Memory B cell (primary cell): ENCODE measurements at regions not wholly inside any gene's neighbourhood (a gene's known extent, or its start where the extent isn't known, plus 50 kb on each side); places are given as distances from the start of the nearest gene placed in this dataset.

Experiments used
- ATAC-seq: fragments of 150-1000 bp; cut with Tn5 transposase; 2 replicates; pipeline ENCODE4 v1.10.0; 2021; ENCODE audit warnings: low read depth, mild to moderate bottlenecking, moderate library complexity
- DNase-seq, 2 donors: peaks; one replicate each; pipeline ENCODE4 v3.0.0; 2022; ENCODE audit warnings: low spot score in 2 of 2
- H3K27ac Mint-ChIP-seq: one replicate; pipeline ENCODE4 v1.8.0; 2022; ENCODE audit warnings: mild to moderate bottlenecking, moderate library complexity, mixed read lengths
- H3K27me3 Mint-ChIP-seq: one replicate; pipeline ENCODE4 v1.8.0; 2022; ENCODE audit warnings: mixed read lengths
- H3K36me3 Mint-ChIP-seq: one replicate; pipeline ENCODE4 v1.8.0; 2022; ENCODE audit warnings: mild to moderate bottlenecking, mixed read lengths
- H3K4me1 Mint-ChIP-seq: one replicate; pipeline ENCODE4 v1.8.0; 2022; ENCODE audit warnings: mixed read lengths
- H3K4me3 Mint-ChIP-seq: one replicate; pipeline ENCODE4 v1.8.0; 2022; ENCODE audit warnings: mild to moderate bottlenecking, moderate library complexity, mixed read lengths
- H3K9me3 Mint-ChIP-seq: one replicate; pipeline ENCODE4 v1.8.0; 2022; ENCODE audit warnings: mixed read lengths

DNA sequence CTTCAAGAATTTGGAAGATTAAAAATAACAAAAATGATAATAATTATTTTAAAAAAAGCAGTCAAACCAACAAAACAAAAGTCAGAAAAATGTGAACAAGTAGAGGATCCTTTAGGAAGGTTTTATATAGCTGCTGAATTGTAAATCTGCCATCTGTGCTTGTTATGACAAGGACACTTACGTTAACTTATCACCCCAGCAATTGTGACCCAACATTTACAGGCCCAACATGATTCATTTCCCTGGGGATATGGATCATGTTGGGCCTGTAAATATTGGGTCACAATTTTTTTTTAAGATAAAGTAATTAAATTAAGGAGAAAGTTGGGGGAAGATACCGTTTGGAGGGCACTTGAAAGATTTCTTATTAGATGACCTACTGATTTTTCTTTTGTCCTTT is 261.4 kb upstream of the HABP2 start:
- Mint-ChIP-seq H3K27me3 (peaks cover 2% of the 10 kb centered on the region), H3K36me3 (no peaks in the 10 kb centered on the region), H3K4me1 (no peaks in the 10 kb centered on the region), H3K9me3 (no peaks in the 10 kb centered on the region), H3K4me3 (no peak overlapping the region), H3K27ac (no peak overlapping the region)
- no peak for ATAC-seq
- DNase-seq, result no peak

DNA sequence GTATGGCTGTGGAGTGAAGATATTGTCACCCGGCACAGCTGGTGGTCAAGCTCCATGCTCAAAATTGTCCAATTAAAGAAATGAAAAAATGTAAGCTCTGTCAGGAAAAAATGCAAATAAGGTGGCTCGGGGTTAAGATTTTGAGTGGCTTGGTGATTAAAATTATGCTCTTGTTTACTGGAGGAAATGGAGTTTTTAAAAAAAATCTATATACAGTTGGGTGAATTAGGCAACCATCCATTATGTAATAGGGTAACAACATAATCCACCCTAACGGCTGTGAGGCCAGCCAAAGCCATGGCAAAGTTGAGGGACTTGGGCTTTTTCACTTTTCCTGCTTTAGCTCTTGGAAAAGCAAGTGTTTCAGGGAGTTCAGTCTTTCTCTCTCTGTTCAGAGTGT is 260.8 kb upstream of the HABP2 start:
- no peaks in the 10 kb centered on the region for H3K27me3 Mint-ChIP-seq
- no peaks in the 10 kb centered on the region for H3K4me1 Mint-ChIP-seq
- no peak overlapping the region for H3K4me3 Mint-ChIP-seq
- no peak for ATAC-seq
- H3K36me3 Mint-ChIP-seq, result no peaks in the 10 kb centered on the region
- no peak for DNase-seq
- no peak overlapping the region for H3K27ac Mint-ChIP-seq
- H3K9me3 Mint-ChIP-seq, result no peaks in the 10 kb centered on the region

DNA sequence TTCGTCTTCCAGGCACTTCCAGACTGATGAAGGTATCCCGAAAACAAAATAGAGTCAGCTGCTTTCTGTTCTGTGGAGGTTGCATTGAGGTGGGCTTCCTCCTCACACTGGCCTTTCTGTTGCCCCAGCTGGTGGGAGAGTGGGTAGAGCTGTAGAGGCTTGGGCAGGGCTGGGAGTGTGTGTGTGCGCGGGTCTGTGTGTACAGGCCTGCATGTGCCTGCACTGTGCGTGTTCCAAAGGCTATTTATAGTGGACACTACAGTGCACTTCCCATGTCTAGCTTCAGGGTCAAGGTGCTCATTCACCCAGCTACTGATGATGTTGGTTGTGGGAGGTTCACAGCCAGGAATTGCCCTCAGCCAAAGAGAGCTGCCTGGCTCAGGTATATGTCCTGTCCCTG is 260.1 kb upstream of the HABP2 start:
- no peaks in the 10 kb centered on the region for H3K4me1 Mint-ChIP-seq
- no peaks in the 10 kb centered on the region for H3K36me3 Mint-ChIP-seq
- ATAC-seq, result no peak
- no peak overlapping the region for H3K4me3 Mint-ChIP-seq
- no peaks in the 10 kb centered on the region for H3K9me3 Mint-ChIP-seq
- H3K27me3 Mint-ChIP-seq, result no peaks in the 10 kb centered on the region
- no peak overlapping the region for H3K27ac Mint-ChIP-seq
- no peak for DNase-seq

DNA sequence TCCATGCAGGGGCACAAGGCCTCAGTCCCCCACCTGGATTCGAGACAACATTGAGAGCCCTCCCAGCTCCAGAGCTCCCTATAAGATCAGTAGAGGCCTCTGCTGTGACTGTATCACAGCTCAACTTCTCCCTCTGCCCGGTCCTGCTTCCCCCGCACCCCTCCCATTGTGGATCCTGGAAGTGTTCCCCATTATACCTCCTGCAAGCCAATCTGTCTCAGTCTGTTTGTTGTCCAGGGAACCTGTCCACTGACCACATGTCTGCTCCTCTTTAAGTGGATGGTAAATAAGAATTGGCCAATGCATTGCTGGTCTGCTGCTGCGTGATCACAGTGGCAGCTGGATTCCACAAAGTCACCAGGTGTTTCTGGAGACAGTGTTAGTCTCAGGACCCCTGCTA is 259.7 kb upstream of the HABP2 start:
- no peaks in the 10 kb centered on the region for H3K9me3 Mint-ChIP-seq
- ATAC-seq, result no peak
- no peaks in the 10 kb centered on the region for H3K4me1 Mint-ChIP-seq
- no peaks in the 10 kb centered on the region for H3K36me3 Mint-ChIP-seq
- H3K27ac Mint-ChIP-seq, result no peak overlapping the region
- no peaks in the 10 kb centered on the region for H3K27me3 Mint-ChIP-seq
- DNase-seq, result no peak
- no peak overlapping the region for H3K4me3 Mint-ChIP-seq

GRCh38 chr10:113294868-113295267 is 258.0 kb upstream of the HABP2 start:
- no peaks in the 10 kb centered on the region for H3K27me3 Mint-ChIP-seq
- H3K4me3 Mint-ChIP-seq, result no peak overlapping the region
- DNase-seq, result no peak
- no peak for ATAC-seq
- H3K36me3 Mint-ChIP-seq, result no peaks in the 10 kb centered on the region
- H3K9me3 Mint-ChIP-seq, result no peaks in the 10 kb centered on the region
- H3K4me1 Mint-ChIP-seq, result no peaks in the 10 kb centered on the region
- H3K27ac Mint-ChIP-seq, result no peak overlapping the region

DNA sequence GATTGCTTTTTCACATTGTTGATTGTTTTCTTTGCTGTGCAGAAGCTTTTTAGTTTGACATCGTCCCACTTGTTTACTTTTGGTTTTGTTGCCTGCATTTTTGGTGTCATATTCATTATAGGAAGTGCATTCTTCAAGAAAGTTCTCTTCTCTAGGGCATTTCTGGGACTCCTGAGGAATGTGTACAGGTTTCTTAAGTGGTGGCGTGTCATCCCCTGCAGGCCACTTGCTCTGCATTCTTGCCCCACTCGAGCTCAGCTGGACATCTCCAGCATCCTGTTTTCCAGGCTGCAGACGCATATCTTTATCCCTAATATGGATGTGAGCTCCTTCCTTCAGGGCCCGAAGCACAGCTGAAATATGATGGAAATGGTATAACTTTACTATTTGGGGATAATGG is 255.6 kb upstream of the HABP2 start:
- ATAC-seq, result no peak
- no peaks in the 10 kb centered on the region for H3K36me3 Mint-ChIP-seq

GRCh38 chr10:113298616-113299015 is 254.2 kb upstream of the HABP2 start:
- no peak for ATAC-seq
- H3K36me3 Mint-ChIP-seq, result no peaks in the 10 kb centered on the region
- peaks cover 3% of the 10 kb centered on the region for H3K4me1 Mint-ChIP-seq
- no peaks in the 10 kb centered on the region for H3K27me3 Mint-ChIP-seq
- H3K9me3 Mint-ChIP-seq, result no peaks in the 10 kb centered on the region
- H3K27ac Mint-ChIP-seq, result no peak overlapping the region
- DNase-seq, result no peak
- no peak overlapping the region for H3K4me3 Mint-ChIP-seq

More for the DNA sequence above, 255.6 kb upstream of the HABP2 start:
- Mint-ChIP-seq H3K9me3 (no peaks in the 10 kb centered on the region), H3K4me3 (no peak overlapping the region), H3K27ac (no peak overlapping the region), H3K27me3 (no peaks in the 10 kb centered on the region), H3K4me1 (peaks cover 3% of the 10 kb centered on the region)
- DNase-seq, result no peak

GRCh38 chr10:113300201-113300600 is 252.7 kb upstream of the HABP2 start:
- peaks cover 3% of the 10 kb centered on the region for H3K4me1 Mint-ChIP-seq

GRCh38 chr10:113300617-113301016 is 252.2 kb upstream of the HABP2 start:
- H3K36me3 Mint-ChIP-seq, result no peaks in the 10 kb centered on the region
- H3K4me1 Mint-ChIP-seq, result peaks cover 3% of the 10 kb centered on the region
- DNase-seq, result no peak
- ATAC-seq, result peak; percentile 26
- no peak overlapping the region for H3K27ac Mint-ChIP-seq
- H3K9me3 Mint-ChIP-seq, result no peaks in the 10 kb centered on the region
- H3K4me3 Mint-ChIP-seq, result no peak overlapping the region
- peaks cover under 1% of the 10 kb centered on the region for H3K27me3 Mint-ChIP-seq

More at GRCh38 chr10:113300201-113300600, 252.7 kb upstream of the HABP2 start:
- ATAC-seq, result no peak
- Mint-ChIP-seq H3K27me3 (no peaks in the 10 kb centered on the region), H3K36me3 (no peaks in the 10 kb centered on the region), H3K27ac (no peak overlapping the region), H3K4me3 (no peak overlapping the region), H3K9me3 (no peaks in the 10 kb centered on the region)
- DNase-seq, result no peak

DNA sequence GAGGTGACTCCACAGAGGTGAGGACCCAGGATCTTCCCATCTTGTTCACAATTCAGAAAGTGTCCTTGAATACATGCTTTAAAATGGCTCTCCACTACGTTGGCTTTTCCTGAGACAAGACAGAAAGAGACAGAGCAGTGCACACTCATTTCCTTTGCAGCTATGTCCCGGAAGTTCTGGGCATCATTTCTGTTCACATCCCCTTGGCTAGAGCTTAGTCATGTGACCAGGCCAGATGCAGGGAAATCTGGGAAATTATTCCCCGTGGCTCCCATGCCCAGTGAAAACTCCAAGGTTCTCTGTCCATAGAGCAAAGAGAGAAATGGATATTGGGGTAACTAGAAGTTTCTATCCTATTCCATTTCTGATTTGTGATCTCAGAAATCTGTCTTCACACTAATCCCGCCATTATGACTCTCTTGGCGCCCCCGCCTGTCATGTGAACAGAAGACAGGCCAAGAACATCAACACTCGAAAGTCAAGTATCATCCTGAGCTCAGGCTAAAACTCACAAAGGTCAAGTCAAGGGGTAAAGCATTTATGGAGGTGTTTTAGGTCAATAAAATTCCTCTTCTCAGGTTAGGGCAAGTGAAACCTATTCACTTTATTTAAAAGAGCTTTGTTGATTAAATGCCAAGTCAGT is 251.4 kb upstream of the HABP2 start:
- ATAC-seq (no peak), DNase-seq (no peak)
- H3K36me3 Mint-ChIP-seq, result no peaks in the 10 kb centered on the region
- H3K27me3 Mint-ChIP-seq, result peaks cover 2% of the 10 kb centered on the region
- no peak overlapping the region for H3K4me3 Mint-ChIP-seq
- peaks cover 3% of the 10 kb centered on the region for H3K4me1 Mint-ChIP-seq
- no peak overlapping the region for H3K27ac Mint-ChIP-seq
- H3K9me3 Mint-ChIP-seq, result no peaks in the 10 kb centered on the region

DNA sequence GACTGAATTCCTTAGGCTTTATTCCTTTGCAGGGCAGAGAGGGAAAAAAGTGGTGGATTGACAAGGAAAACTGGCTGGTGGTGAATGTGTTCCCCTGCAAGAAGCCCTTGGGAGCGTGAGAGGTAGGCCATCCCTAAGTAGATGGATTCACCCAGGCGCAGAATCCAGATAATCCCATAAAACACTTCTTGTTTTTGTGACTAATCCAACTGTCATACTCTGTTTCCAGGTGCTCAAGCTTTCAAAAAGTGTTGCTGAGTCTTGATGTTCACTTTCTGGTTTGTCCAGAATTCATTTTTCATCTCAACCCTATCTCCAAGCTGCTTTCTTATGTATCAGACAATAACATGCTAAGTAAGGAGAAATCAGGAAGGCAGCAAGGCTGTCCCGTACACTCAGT is 250.8 kb upstream of the HABP2 start:
- no peak for ATAC-seq
- Mint-ChIP-seq H3K27me3 (peaks cover 2% of the 10 kb centered on the region), H3K4me1 (peaks cover 3% of the 10 kb centered on the region), H3K27ac (no peak overlapping the region), H3K4me3 (no peak overlapping the region), H3K9me3 (no peaks in the 10 kb centered on the region), H3K36me3 (no peaks in the 10 kb centered on the region)
- no peak for DNase-seq

DNA sequence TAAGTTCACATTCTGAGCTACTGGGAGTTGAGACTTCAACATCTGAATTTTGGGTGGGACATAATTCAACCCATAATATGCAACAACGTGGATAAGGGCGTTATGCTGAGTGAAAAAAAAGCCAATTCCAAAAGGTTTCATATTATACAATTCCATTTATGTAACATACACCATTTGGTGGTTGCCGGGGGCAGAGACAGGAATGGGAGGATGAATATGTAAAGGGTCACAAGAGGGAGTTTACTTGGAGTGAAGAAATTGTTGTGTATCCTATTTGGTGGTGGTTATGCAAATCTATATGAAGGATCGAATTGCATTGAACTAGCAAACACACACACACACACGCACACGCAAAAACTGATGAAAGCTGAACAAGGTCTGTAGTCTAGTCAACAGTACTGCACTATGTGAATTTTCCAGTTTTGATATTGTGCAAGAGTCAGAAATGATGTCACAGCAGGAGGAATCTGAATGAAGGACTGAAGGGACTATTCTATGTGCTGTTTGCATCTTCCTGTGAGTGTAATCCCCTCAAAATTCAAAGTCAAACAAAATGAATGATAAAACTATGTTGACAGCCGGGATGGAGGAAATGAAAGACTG is 249.2 kb upstream of the HABP2 start:
- no peak for DNase-seq
- no peak overlapping the region for H3K4me3 Mint-ChIP-seq
- no peak for ATAC-seq
- no peaks in the 10 kb centered on the region for H3K36me3 Mint-ChIP-seq
- no peak overlapping the region for H3K27ac Mint-ChIP-seq
- peaks cover 2% of the 10 kb centered on the region for H3K27me3 Mint-ChIP-seq
- peaks cover 3% of the 10 kb centered on the region for H3K4me1 Mint-ChIP-seq
- H3K9me3 Mint-ChIP-seq, result no peaks in the 10 kb centered on the region

DNA sequence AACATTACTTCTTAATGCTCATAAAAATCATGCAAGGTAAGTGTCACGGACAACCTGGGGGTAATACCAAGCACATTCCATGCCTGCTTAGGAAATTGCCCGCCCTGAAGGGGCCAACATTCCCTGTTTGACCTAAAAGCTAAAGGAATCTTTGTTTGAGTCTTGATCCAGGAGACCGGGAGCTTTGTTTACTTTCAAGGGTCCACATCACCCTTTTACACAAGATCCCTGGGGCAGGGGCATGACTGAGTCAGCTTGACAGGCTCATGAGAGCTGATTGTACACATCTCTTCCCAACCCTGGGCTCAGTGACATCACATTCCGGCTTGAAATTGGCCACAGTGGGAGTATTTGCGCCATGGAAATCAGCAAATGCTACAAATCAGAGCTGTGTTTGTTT is 248.1 kb upstream of the HABP2 start:
- Mint-ChIP-seq H3K4me1 (peaks cover 3% of the 10 kb centered on the region), H3K9me3 (no peaks in the 10 kb centered on the region), H3K27ac (no peak overlapping the region), H3K36me3 (no peaks in the 10 kb centered on the region), H3K27me3 (peaks cover 2% of the 10 kb centered on the region), H3K4me3 (no peak overlapping the region)
- ATAC-seq, result no peak
- DNase-seq, result no peak

DNA sequence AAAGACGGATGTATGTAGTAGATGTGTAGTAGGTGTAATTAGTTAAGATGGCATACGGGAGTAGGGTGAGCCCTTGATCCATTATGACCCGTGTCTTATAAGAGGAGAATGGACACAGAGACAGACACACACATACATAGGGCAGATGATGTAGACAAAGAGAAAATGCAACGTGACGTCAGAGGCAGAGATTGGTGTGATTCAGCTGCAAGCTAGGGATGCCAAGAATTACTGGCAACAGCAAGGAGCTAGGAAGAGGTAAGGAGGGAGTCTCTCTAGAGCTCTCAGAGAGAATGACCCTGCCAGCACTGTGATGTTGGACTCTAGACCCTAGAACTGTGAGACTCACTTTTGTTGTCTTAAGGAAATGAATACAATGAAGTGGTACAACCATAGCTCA is 247.0 kb upstream of the HABP2 start:
- Mint-ChIP-seq H3K36me3 (no peaks in the 10 kb centered on the region), H3K27me3 (peaks cover 2% of the 10 kb centered on the region), H3K4me1 (peaks cover under 1% of the 10 kb centered on the region), H3K4me3 (no peak overlapping the region), H3K27ac (no peak overlapping the region), H3K9me3 (no peaks in the 10 kb centered on the region)
- ATAC-seq (no peak), DNase-seq (no peak)

DNA sequence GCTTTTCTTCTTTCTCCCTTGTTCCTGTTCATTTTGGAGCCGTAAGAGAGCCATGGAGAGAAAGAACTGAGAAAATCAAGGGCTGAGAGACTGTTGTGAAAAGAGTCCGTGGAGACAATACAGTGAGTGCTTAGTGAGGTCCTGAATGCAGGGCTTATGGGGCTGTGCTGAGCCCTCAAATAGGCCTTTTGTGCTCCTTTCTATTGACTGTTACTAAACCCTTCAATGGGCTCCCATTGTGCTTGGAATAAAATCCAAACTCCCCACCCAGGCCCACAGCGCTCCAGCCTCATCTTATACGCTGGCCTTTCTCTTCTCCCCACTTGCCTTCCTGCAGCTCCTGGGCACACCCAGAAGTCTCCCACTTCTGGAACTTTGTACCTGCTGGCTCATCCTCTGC is 243.1 kb upstream of the HABP2 start:
- no peak for DNase-seq
- H3K36me3 Mint-ChIP-seq, result no peaks in the 10 kb centered on the region

More for the DNA sequence above, 243.1 kb upstream of the HABP2 start:
- peaks cover 3% of the 10 kb centered on the region for H3K9me3 Mint-ChIP-seq
- H3K27me3 Mint-ChIP-seq, result peaks cover 7% of the 10 kb centered on the region
- no peak overlapping the region for H3K27ac Mint-ChIP-seq
- no peaks in the 10 kb centered on the region for H3K4me1 Mint-ChIP-seq
- no peak overlapping the region for H3K4me3 Mint-ChIP-seq
- ATAC-seq, result no peak
